ENCODE measurements at regions not wholly inside any gene's neighbourhood (a gene's known extent, or its start where the extent isn't known, plus 50 kb on each side); places are given as distances from the start of the nearest gene placed in this dataset.

GRCh38 chr2:239881031-239881471, 144.1 kb downstream of the NDUFA10 start (continued):
- TF ChIP-seq ATF3 (IDR thresholded peaks at IDR 0.05; ENCODE audit: borderline replicate concordance, extremely low read depth, low read depth, low read length) (no peak), CTCF (IDR thresholded peaks at IDR 0.05 in 2 of 3, conservative IDR thresholded peaks at IDR 0.05 in 1 of 3; ENCODE audit: control insufficient read depth in 2 of 3, extremely low read depth in 1 of 3, insufficient read depth in 1 of 3, low read depth in 3 of 3, low read length in 3 of 3) (no peak), PAX5 (IDR thresholded peaks at IDR 0.05; ENCODE audit: borderline replicate concordance, low read depth, low read length) (no peak), RB1 (IDR thresholded peaks at IDR 0.05; ENCODE audit: borderline replicate concordance) (no peak), EZH2 (IDR thresholded peaks at IDR 0.05; ENCODE audit: borderline replicate concordance, control insufficient read depth, low read depth, low read length) (no peak), ZZZ3 (IDR thresholded peaks at IDR 0.05; ENCODE audit: control insufficient read depth, insufficient read length, low read depth) (no peak), HDAC6 (IDR thresholded peaks at IDR 0.05; ENCODE audit: unreplicated experiment) (no peak), MAX (IDR thresholded peaks at IDR 0.05; ENCODE audit: low read depth, low read length) (no peak)

- Histone ChIP-seq H3K4me3 (no peak overlapping the region), H3K27me3 (replicated peaks in 1 of 2; ENCODE audit: control insufficient read depth in 2 of 2, insufficient read depth in 2 of 2, low read length in 1 of 2) (no peaks in the 10 kb centered on the region; a peak in 1 of 4 replicates), H3K79me2 (ENCODE audit: control insufficient read depth, insufficient read depth, low read length) (no peaks in the 10 kb centered on the region), H3K9ac (ENCODE audit: control insufficient read depth, insufficient read depth, low read length) (no peak overlapping the region), H3K9me3 (replicated peaks; ENCODE audit: control insufficient read depth, insufficient read depth, low read length) (peaks cover 6% of the 10 kb centered on the region; the same call in 2 of the 3 replicates), H3K4me2 (ENCODE audit: control insufficient read depth, insufficient read depth) (no peak overlapping the region), H4K20me1 (ENCODE audit: control insufficient read depth, insufficient read depth) (no peaks in the 10 kb centered on the region), H3K27ac (ENCODE audit: control insufficient read depth, insufficient read depth) (no peak overlapping the region), H2AFZ (ENCODE audit: control insufficient read depth, low read depth, low read length) (no peak overlapping the region), H3K4me1 (ENCODE audit: control insufficient read depth, insufficient read depth, low read length) (no peaks in the 10 kb centered on the region), H3K36me3 (ENCODE audit: control insufficient read depth in 2 of 2, insufficient read depth in 2 of 2, low read length in 1 of 2) (no peaks in the 10 kb centered on the region)
- intact Hi-C loops (cut with micrococcal nuclease; ENCODE audit: unreplicated experiment) = loop anchor here (5.0 kb wide), 1 partner anchor 843 kb away; no protein-coding TSS in a partner anchor
- DNase-seq (ENCODE audit: low read depth, low spot score) = no peak
- WGBS (ENCODE audit: insufficient coverage, insufficient replicate concordance, low lambda C conversion rate, missing lambda C conversion rate) = 41% methylated on average over 3 of the region's 3 CpGs
- ChIA-PET CTCF (interaction anchor here (0.6 kb wide), 1 partner anchor 154 kb away, joined by 3 read pairs; no protein-coding TSS in a partner anchor), SMC1A (ENCODE audit: uncharacterized antibody, unreplicated experiment) (no interaction called here), POLR2A (no interaction called here), RAD21 (ENCODE audit: unreplicated experiment) (no interaction called here)
- no peak for ATAC-seq
- no peak for FAIRE-seq
- no TSS peak for BruUV-seq (replicated peaks)
- in situ Hi-C loops (cut with MboI) = loop anchor here (10.0 kb wide), 1 partner anchor 846 kb away; no protein-coding TSS in a partner anchor
- TF ChIP-seq HSF1 (IDR thresholded peaks at IDR 0.05; ENCODE audit: low read depth, low read length) (no peak), SIN3A (IDR thresholded peaks at IDR 0.05; ENCODE audit: low read depth, low read length) (no peak), ZNF687 (IDR thresholded peaks at IDR 0.05) (no peak), HDAC2 (IDR thresholded peaks at IDR 0.05) (no peak), BCL3 (IDR thresholded peaks at IDR 0.05; ENCODE audit: borderline replicate concordance, insufficient read depth, low read depth, low read length, poor library complexity, severe bottlenecking) (no peak)
These were observed 144.7 kb downstream of the NDUFA10 start for GRCh38 chr2:239880396-239880795.

All from GM12878 (cell line).